NCI-H146 (cell line): ENCODE measurements at regions not wholly inside any gene's neighbourhood (a gene's known extent, or its start where the extent isn't known, plus 50 kb on each side); places are given as distances from the start of the nearest gene placed in this dataset.
"Not testable (repeated sequence)": the region's sequence is repeated elsewhere in the genome, so short reads cannot be mapped to it uniquely, and the experiment has no call there.

Experiments used
- DNase-seq: peaks from one replicate; lab custom pipeline; 2025; lab: John Stamatoyannopoulos, UW

DNA sequence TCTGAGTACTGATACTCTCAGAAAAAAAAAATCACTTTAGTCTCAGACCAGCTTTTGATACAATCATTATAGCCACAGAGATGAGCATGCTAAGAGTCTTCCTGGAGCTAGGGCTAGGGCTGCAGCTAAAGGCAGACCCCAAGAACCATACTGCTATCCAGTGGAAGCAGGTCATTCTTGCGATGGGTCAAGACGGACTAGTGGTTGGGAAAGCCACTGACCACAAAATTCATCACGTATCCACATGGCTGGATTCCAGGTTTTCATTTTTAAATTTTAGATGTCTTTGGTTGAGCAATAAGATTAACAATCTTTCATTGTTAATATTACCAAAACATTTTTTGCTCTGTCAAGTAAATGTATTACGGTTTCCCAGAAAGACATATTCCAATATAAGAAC is 598.1 kb downstream of the DNAH5 start:
- DNase-seq, result no peak

GRCh38 chr5:13339093-13339492 is 605.4 kb downstream of the DNAH5 start:
- DNase-seq, result no peak

GRCh38 chr5:13335026-13335425 is 609.5 kb downstream of the DNAH5 start:
- not testable (repeated sequence) for DNase-seq

GRCh38 chr5:13331585-13331984 is 612.9 kb downstream of the DNAH5 start:
- no peak for DNase-seq

DNA sequence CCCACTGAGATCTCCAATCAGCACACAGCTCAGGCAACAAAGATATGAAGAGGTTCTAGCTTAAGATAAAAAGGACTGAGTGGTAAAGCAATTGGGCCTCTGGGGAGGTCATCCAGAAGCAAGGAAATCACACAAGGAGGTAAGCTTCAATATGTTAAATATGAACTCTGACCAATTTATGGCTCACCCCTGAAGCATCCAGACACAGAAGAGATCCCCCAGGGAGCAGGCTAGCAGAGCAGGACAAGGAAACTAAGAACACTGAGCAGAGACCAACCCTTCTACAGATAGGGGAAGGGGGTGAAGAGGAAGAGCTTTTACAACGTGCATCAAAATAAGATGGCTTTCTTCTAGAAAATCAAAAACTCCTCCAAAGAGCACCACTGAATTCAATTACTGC is 616.2 kb downstream of the DNAH5 start:
- no peak for DNase-seq

DNA sequence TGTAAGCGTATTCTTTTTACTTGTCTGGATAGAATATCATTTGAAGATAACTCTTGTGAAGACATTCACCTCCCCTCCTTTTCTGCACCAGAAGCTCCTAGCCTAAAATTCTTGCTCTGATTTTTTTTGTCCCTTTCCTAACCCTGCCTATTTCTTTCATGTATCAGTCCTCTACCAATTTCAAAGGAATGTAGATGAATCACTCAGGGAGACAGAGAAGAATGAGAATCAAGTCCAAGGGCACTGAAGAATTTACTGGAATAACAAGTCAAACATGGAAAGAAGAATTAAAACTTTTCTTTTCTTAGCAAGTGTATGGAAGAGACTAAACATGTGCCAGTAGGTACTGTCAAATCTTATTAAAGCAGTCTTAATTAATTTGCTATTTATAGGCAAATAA is 618.7 kb downstream of the DNAH5 start:
- no peak for DNase-seq

GRCh38 chr5:13322769-13323168 is 621.7 kb downstream of the DNAH5 start:
- no peak for DNase-seq

DNA sequence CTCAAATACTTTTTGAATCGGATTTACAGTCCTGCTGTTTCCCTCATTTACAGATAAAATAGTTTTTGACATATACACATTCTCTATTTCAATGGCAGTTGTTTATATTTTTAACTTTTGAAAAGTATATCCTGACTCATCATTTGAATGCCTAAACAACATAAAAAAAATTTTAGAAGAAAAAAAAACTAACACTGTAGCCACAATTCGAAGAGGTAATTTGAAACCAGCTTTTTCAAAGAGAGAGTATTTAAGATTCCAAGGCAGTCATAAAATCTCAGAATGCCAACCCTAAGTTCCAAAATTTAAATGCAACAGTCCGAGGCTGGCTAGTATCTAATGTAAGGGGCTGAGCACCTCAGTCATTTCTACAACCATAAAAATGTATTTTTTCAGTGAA is 626.8 kb downstream of the DNAH5 start:
- DNase-seq, result no peak

DNA sequence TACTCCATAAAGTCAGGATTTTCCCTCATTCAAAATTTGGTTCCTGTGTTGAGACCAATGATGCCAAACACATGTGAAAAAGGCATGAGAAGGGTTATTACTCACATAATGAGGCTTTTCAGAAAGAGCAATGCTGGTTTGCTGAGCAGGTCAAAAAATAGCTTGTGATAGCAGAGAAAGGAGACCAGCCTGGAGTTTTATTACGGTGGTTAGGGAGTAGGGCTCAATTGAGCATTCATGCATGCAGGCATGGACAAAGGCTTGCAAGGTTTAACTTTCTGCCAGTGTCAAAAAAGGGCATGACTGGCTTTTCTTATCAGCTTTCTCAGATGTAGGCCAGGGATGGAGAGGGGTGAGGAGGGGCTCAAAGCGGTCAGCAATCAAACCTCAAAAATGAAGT is 628.3 kb downstream of the DNAH5 start:
- no peak for DNase-seq

DNA sequence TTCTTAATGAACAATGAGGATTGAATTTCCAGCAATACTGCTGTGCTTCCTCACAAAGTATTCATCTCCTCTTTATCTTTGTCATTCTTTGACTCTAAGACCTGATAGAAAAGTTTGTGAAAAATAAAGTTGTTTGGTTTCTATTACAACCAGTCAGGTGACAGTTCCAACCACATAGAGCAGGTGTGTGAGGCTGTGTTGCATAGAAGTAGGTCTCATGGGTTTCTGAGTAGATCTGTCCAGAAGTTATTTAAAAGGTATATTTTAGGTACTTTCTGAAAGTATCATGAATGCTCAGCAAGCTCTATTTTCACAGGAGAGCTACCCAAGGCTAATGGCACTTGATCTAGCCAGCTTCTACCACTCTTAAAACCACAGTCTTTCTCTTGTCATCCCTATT is 637.0 kb downstream of the DNAH5 start:
- DNase-seq, result no peak

DNA sequence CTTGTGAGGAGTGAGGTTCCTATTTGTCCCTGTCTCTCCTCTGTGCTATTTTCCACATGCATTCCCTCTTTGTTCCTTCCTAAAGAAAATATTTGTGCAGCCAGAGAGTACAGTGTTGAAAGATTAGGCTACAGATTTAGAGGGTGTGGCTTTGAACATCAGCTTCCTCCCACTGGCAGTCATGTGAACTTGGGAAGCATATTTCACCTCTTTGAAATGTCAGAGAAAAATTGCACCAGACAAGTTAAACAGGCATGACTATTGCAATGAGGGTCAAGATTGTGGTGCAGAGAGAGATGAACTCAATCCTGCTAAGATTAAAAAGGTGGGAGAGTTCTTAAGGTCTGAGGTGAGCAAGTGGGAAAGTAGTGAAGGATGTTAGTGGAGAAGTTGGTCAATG is 641.0 kb downstream of the DNAH5 start:
- no peak for DNase-seq

DNA sequence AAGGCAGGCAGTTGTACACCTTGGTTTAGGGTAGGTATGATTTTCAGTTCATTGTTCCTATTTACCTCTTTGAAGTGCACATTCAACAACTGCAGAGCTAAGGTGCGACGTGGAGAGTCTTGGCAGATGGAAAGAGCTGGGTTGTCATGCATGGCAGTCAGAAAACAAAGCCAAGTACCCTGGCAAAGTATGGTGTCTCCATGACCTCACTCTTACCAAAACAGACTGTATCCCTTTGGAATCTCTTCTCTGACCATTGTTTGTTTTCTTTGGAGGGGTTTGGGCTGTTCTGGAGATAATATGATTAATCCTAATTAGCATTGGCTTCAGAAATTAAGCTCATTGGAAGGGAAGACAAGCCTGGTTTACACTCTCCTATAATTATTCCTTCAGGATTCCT is 665.7 kb downstream of the DNAH5 start:
- DNase-seq, result no peak

- DNase-seq, result no peak
Measured at GRCh38 chr5:13278148-13278547, 666.3 kb downstream of the DNAH5 start.

- DNase-seq, result no peak
Measured at GRCh38 chr5:13276156-13276555, 668.3 kb downstream of the DNAH5 start.

DNA sequence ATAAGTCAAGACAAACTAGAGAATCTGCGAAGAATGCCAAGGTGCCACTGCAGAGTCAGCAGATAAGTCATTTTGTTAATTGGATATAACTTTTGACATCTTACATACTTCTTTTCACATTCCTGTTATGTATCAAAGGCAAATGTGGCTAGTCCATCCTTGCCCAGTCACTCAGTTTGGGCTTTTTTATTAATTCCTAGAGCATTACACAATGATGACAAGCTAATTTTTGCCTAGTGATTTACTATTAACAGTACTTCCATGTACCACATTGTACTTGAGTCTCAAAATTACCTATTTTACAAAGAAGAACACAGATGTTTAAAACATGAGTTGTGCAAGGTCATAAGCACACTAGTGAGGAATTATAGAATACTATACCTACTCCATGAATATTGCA is 680.8 kb downstream of the DNAH5 start:
- DNase-seq, result no peak

GRCh38 chr5:13253111-13253510 is 691.4 kb downstream of the DNAH5 start:
- DNase-seq, result no peak

DNA sequence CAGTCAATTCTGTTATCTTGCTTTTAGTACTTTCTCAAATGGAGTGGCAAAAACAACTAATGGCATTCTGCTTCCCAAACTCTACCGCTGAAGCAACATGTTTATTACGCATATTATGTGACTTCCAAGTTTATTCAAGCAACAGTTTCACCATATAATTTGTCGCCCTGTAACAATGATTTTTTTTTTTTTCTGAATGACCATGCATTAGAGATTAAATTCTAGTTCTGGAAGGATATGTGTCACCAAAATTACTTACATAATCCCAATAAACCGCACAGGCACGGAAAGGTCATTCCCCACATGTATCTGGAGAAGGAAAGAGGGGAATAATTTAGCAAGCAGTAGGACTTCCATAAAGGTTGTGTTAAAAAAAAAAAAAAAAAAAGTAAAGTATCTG is 691.8 kb downstream of the DNAH5 start:
- no peak for DNase-seq

GRCh38 chr5:13251623-13252376 is 692.7 kb downstream of the DNAH5 start:
- no peak for DNase-seq

DNA sequence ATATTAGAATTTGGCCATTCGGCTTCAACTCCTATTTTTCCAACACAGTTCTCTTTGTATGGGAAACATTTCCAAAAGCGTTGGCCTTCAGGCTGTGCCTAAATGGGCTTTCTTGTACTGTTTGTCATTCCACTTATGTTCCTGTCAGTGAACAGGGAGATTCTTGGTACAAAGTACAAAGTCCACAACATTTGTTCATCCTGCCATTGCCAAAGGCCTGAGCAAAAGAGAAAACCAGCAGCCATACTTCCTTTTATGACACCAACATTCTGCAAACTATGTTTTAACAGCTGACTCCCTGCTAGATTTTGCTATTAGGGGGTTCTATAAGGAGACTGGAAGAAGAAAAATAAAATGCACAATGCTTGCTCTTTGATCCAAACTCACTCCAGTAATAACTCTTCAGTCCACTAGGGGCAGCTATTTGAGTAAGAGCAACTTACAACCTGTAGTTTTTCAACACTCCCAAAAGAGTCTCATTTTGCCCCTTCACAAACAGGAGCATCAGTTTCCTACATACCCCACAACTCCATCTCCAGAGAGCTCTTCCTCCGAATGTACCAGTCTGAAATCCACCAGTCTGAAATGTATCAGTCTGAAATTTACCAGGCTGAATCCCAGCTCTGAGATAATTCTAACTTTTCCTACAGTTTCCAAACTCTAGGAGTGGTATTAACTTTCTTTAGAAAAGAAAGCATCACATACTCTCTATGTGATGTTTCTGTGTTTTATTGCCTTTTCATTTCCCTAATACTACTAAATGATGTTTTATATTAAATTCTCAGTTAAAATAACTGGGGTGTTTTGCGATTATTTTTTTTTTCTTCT is 693.8 kb downstream of the DNAH5 start:
- DNase-seq, result peak; percentile 1

GRCh38 chr5:13249854-13250253 is 694.6 kb downstream of the DNAH5 start:
- DNase-seq, result no peak

DNA sequence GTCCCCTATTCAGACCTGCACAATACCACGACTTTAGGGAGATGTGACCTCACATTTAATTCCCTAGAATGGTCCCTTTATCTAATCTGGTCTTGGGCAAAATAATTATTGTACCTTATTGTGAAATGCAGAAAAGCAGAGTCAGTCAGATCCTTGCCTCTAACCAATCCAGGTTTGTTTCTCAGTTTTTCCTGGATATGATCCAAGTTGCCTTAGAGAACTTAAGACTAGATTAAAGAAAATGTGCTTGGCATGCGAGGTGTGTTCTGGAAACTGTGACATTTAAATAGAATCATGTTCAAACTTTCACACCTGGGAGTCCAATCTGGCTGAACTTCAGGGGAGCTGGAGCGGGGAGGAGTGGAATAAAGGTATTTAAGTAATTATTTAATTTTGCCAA is 696.2 kb downstream of the DNAH5 start:
- no peak for DNase-seq

DNA sequence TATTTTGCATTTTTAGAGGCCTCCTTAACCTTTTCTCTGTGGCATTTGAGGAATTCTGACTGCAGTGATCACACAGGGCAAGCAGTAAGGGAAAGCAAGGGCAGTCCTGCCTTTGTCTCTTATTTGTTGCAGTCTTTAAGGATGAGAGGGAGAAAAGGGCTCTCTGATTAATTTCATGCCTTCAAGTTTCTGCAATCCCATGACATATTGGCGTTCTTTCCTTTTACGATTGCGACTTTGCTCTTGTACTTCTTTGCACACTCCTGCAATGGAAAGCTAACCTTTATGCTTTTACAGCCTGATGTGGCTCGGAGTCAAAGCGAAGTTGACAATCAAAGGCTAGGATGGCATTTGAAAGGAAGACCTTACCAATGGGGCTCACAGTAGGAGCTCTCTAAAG is 698.4 kb downstream of the DNAH5 start:
- DNase-seq, result no peak

GRCh38 chr5:13244151-13244550 is 700.3 kb downstream of the DNAH5 start:
- no peak for DNase-seq

GRCh38 chr5:13227513-13227912 is 717.0 kb downstream of the DNAH5 start:
- no peak for DNase-seq
